ENCODE measurements at regions not wholly inside any gene's neighbourhood (a gene's known extent, or its start where the extent isn't known, plus 50 kb on each side); places are given as distances from the start of the nearest gene placed in this dataset.

- Histone ChIP-seq H3K9ac (ENCODE audit: low read depth in 1 of 2, low read length in 2 of 2) (no peak overlapping the region), H3K36me3 (ENCODE audit: control insufficient read depth in 1 of 2, insufficient read depth in 2 of 2, low read length in 2 of 2) (no peaks in the 10 kb centered on the region), H3K27me3 (ENCODE audit: control insufficient read depth in 1 of 2, insufficient read depth in 2 of 2, low read length in 2 of 2) (peaks cover 29 to 37% of the 10 kb centered on the region in 2 donors), H3K4me1 (ENCODE audit: control insufficient read depth in 1 of 2, insufficient read depth in 2 of 2, low read length in 2 of 2) (no peaks in the 10 kb centered on the region), H3K9me3 (ENCODE audit: control insufficient read depth in 1 of 2, low read length in 2 of 2) (no peaks in the 10 kb centered on the region), H3K4me3 (ENCODE audit: low read depth in 1 of 2, low read length in 2 of 2) (no peak overlapping the region), H3K27ac (ENCODE audit: low read depth, low read length) (no peak overlapping the region)
These were observed 56.0 kb upstream of the BTRC start for GRCh38 chr10:101297901-101298486.

DNA sequence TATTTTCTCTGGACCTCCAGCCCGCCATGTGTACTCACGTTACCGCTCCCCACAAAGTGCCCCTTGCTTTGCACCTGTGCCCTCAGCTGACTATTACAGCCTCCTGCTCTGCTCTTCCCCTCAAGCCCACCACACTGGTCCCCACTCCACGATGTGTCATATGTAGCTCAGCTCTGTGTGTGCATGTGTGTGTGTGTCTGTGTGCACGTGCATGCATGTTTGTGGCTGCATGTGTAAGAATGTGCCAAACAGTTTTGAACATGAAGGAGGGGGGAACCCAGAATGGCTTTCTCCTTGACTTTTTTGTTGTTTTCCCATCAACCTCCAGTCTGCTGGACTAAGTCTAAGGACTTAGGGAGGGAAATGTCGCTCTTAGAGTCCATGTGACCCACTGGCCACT, 54.8 kb upstream of the BTRC start:
- Histone ChIP-seq H3K36me3 (ENCODE audit: control insufficient read depth in 1 of 2, insufficient read depth in 2 of 2, low read length in 2 of 2) (no peaks in the 10 kb centered on the region), H3K9ac (ENCODE audit: low read depth in 1 of 2, low read length in 2 of 2) (no peak overlapping the region), H3K4me1 (ENCODE audit: control insufficient read depth in 1 of 2, insufficient read depth in 2 of 2, low read length in 2 of 2) (no peaks in the 10 kb centered on the region), H3K27ac (ENCODE audit: low read depth, low read length) (no peak overlapping the region), H3K9me3 (ENCODE audit: control insufficient read depth in 1 of 2, low read length in 2 of 2) (no peaks in the 10 kb centered on the region), H3K27me3 (ENCODE audit: control insufficient read depth in 1 of 2, insufficient read depth in 2 of 2, low read length in 2 of 2) (peaks cover 31 to 35% of the 10 kb centered on the region in 2 donors), H3K4me3 (ENCODE audit: low read depth in 1 of 2, low read length in 2 of 2) (no peak overlapping the region)

DNA sequence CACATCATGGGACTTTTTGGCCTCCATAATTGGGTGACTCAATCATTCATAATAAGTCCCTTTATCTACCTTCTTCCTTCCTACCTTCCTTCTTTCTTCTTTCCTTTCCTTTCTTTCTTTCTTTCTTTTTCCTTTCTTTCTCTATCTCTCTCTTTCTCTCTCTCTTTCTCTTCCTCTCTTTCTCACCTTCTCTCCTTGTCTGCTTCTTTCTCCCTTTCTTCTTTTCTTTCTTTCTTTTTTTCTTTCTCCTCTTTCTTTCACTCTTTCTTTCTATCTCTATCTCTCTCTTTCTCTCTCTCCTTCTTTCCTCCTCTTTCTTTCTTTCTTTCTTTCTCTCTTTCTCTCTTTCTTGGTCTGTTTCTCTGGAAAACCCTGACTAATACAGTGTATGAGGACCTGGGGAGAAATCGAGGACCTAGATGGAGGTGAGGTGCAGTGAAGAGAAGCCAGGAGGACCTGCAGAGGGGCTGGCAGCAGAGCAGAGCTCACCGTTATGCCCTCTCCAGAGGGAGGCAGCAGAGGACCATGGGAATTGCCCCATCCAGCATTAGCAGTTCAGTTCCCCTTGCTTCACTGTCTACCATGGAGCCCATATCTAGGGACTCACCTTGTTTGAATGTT, 52.7 kb upstream of the BTRC start:
- no peak overlapping the region for H3K4me3 ChIP-seq (ENCODE audit: low read depth in 1 of 2, low read length in 2 of 2)
- peaks cover 22 to 30% of the 10 kb centered on the region in 2 donors for H3K27me3 ChIP-seq (ENCODE audit: control insufficient read depth in 1 of 2, insufficient read depth in 2 of 2, low read length in 2 of 2)
- H3K27ac ChIP-seq (ENCODE audit: low read depth, low read length), result no peak overlapping the region
- H3K4me1 ChIP-seq (ENCODE audit: control insufficient read depth in 1 of 2, insufficient read depth in 2 of 2, low read length in 2 of 2), result no peaks in the 10 kb centered on the region
- H3K36me3 ChIP-seq (ENCODE audit: control insufficient read depth in 1 of 2, insufficient read depth in 2 of 2, low read length in 2 of 2), result no peaks in the 10 kb centered on the region
- H3K9ac ChIP-seq (ENCODE audit: low read depth in 1 of 2, low read length in 2 of 2), result no peak overlapping the region
- H3K9me3 ChIP-seq (ENCODE audit: control insufficient read depth in 1 of 2, low read length in 2 of 2), result no peaks in the 10 kb centered on the region

DNA sequence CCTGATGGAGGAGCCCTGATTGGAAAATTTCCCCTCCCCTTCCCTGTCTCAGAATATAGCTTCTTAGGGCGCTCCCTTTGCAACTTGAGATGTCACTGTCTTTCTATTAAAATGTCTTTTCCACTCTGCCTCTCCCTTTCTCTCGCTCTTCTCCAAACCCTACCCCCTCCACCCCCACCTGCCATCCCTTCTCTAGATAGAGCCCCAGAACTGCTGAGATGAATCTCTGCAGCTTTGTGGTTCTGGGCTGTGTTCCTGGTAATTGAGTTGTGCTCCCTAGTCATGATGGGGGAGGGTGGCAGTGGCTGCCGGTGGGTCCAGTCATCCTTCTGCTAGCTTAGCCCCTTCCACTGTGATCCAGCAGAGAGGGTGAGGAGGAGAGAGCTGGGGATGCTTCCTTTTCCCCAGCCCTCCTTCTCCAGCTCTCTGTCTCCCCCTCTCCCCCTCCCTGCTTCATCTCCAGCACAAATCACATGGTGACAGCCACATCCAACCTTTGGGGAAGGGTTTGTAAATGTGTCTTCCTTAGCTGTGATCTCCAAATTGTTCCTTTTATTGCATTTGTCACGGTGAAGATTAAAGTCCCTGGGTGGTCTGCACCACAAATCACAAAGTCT, 50.8 kb upstream of the BTRC start:
- no peaks in the 10 kb centered on the region for H3K9me3 ChIP-seq (ENCODE audit: control insufficient read depth in 1 of 2, low read length in 2 of 2)
- no peaks in the 10 kb centered on the region for H3K36me3 ChIP-seq (ENCODE audit: control insufficient read depth in 1 of 2, insufficient read depth in 2 of 2, low read length in 2 of 2)
- H3K4me1 ChIP-seq (ENCODE audit: control insufficient read depth in 1 of 2, insufficient read depth in 2 of 2, low read length in 2 of 2), result no peaks in the 10 kb centered on the region
- H3K27me3 ChIP-seq (ENCODE audit: control insufficient read depth in 1 of 2, insufficient read depth in 2 of 2, low read length in 2 of 2), result peaks cover 26% of the 10 kb centered on the region in 2 donors
- H3K27ac ChIP-seq (ENCODE audit: low read depth, low read length), result no peak overlapping the region
- H3K9ac ChIP-seq (ENCODE audit: low read depth in 1 of 2, low read length in 2 of 2), result no peak overlapping the region
- H3K4me3 ChIP-seq (ENCODE audit: low read depth in 1 of 2, low read length in 2 of 2), result no peak overlapping the region
